OCI-LY7 (cell line): ENCODE measurements at regions not wholly inside any gene's neighbourhood (a gene's known extent, or its start where the extent isn't known, plus 50 kb on each side); places are given as distances from the start of the nearest gene placed in this dataset.

Experiments
- CTCF ChIP-seq: fragments of 200-600 bp; sonication (generic); conservative IDR thresholded peaks from 2 replicates; pipeline ENCODE4 v1.5.1; 2014; ENCODE audit warnings: mild to moderate bottlenecking, antibody characterized with exemption, low read length, moderate library complexity, mixed read lengths
- EZH2phosphoT487 ChIP-seq: fragments of 200-600 bp; sonication (generic); IDR thresholded peaks from 2 replicates; pipeline ENCODE4 v1.6.1; 2018; ENCODE audit warnings: low read depth, borderline replicate concordance, mild to moderate bottlenecking, mixed run types, antibody characterized with exemption, low read length, moderate library complexity, mixed read lengths

DNA sequence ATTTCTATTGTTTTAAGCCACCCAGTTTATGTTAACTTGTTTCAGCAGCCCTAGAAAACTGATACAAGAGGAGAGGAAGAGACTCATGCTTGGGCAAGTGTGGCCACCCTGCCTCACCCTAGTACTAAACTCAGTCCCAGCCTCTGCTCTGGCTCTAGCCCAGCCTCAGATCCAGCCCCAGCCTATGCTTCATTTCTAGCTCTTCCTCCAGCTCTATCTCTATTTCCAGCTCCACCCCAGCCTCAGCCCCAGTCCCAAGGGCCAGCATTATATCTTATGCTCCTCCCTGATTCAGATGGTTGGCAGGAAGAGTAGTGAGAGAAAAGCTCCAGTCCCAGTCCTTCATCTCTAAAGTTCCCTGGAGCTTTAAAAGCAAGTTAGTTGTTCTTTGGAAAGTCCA is 535.5 kb downstream of the PTPRC start:
- TF ChIP-seq EZH2phosphoT487 = no peak
- TF ChIP-seq CTCF = no peak
